ACHN (cell line): ENCODE measurements at regions not wholly inside any gene's neighbourhood (a gene's known extent, or its start where the extent isn't known, plus 50 kb on each side); places are given as distances from the start of the nearest gene placed in this dataset.

Source experiments
- DNase-seq: peaks from one replicate; pipeline ENCODE4 v3.0.0-alpha.2; 2015
- in situ Hi-C: cut with HindIII; loops from 2 replicates; pipeline ENCODE4 v1.10.0; 2017; ENCODE audit warnings: low sequenced_read_pairs, low pct_ligation_motif_present, low pct_unique_long_range_greater_than_20kb

- DNase-seq: no peak
- in situ Hi-C loops: no loop called here
Measured at GRCh38 chr11:97247601-97248000, 857.8 kb downstream of the JRKL start.

- in situ Hi-C loops: no loop called here
- no peak for DNase-seq
Measured at GRCh38 chr11:97254790-97255189, 865.0 kb downstream of the JRKL start.

GRCh38 chr11:97259434-97259833 lies 869.6 kb downstream of the JRKL start:
- in situ Hi-C loops: no loop called here
- no peak for DNase-seq

DNA sequence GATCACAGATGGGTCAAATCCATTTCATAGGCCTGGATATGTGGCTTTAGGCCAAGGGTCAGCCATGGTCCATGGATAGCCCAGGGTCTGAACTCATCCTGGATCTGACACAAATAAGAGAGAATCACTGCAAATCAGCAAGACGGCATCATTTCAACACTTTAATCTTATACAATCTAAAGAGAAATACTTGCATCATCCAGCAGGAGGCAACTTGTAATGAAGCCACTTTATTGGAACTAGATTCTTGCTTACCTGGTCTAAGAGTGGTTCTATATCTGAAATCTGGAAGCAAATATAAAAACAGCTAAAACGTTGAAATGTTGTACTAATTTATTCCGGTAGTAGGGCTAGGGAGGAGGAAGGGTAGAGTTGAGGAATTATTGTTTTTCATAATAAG lies 870.1 kb downstream of the JRKL start:
- no peak for DNase-seq
- in situ Hi-C loops: no loop called here

GRCh38 chr11:97263183-97263858 lies 873.5 kb downstream of the JRKL start:
- in situ Hi-C loops: no loop called here
- no peak for DNase-seq

DNA sequence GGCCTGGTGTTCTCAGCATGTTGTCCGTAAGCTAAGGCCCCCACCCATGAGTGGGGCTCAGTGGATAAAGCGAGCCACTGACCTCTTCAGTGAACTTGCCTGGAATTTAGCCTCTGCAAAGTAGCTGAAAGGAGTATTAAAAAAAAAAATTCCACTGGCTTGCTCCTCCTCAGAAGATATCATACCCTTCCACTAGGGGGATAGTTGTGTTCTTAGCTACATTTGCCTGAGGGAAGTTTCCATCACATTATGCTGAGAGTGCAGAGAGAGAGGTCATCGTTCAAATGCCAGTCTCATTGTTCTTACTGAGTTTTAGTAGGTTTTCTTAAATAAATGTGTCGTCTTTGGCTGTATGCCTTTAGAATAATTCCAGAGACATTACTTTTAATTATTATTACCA lies 879.7 kb downstream of the JRKL start:
- peak; percentile 33 for DNase-seq
- in situ Hi-C loops: no loop called here

- no peak for DNase-seq
- in situ Hi-C loops: no loop called here
Measured at GRCh38 chr11:97279341-97279740, 889.5 kb downstream of the JRKL start.

- no peak for DNase-seq
- in situ Hi-C loops: no loop called here
Measured at GRCh38 chr11:97280347-97280746, 890.5 kb downstream of the JRKL start.

- no peak for DNase-seq
- in situ Hi-C loops: no loop called here
Measured at GRCh38 chr11:97289823-97290222, 900.0 kb downstream of the JRKL start.

DNA sequence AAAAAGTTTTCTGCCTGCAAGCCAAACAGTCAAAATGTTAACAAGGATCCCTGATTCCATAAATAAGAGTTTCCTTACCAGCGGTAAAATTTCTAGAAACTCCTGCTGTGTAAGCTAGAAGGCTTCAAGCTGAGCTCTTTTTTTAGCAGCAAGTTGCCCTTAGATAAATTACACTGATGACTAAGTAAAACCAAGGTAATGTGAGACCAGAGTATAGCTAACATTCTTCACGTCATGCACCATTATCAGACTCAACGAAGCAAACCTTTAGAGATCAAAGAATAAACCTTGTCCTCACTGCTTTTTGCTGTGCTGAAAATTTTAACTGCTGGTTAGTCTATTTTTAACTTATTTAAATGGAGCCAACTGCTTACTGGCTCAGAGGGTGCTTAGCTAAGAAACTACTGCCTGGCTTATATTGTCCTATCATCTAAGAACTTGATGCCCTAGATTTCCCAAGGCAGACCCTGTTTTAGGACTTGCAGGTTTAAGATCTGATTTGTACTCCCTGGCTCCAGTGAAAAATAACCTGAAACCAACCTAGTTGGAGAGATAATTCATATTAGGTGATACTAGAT lies 900.7 kb downstream of the JRKL start:
- in situ Hi-C loops: no loop called here

DNA sequence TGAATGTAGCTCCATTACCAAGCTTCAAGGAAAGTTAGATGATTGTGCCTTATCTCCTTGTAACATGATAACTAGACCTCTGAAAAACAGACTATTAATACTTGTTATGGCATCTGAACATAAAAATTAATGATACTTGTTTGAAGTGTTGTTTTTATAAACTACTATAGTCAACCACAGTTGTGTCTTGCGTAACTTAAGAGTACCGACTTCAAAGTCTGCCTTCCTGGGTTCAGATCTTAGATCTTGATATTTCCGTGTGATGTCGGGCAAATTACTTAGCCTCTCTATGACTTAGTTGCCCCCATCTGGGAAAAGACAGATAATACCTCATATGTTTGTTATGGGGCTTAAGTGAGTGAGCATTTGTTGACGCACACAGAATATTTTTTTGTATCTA lies 906.5 kb downstream of the JRKL start:
- DNase-seq: no peak
- in situ Hi-C loops: no loop called here

More for the DNA sequence above, 900.7 kb downstream of the JRKL start:
- no peak for DNase-seq

- no peak for DNase-seq
- in situ Hi-C loops: no loop called here
Measured at GRCh38 chr11:97309291-97309690, 919.5 kb downstream of the JRKL start.

GRCh38 chr11:97325693-97326092 lies 935.9 kb downstream of the JRKL start:
- DNase-seq: no peak
- in situ Hi-C loops: no loop called here

DNA sequence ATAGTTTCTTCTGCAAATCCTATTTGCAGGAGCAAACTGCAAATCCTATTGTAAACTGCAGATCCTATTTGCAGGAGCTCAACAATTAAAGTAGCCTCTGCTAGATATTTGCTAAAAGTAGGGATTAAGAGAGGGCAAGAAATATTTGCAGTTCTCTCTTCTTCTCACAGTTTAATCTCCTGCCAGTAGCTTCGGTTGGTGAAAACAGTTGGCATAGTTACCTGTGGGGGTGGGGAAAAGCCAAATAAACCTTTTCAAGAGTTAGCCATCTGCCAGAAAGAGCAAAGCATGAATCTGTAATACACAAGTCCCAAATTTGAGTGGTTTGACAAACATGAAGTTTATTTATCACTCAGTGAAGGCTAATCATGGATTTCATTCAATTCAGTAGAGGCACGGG lies 942.5 kb downstream of the JRKL start:
- in situ Hi-C loops: no loop called here
- no peak for DNase-seq

- no peak for DNase-seq
- in situ Hi-C loops: no loop called here
Measured at GRCh38 chr11:97336064-97336463, 946.3 kb downstream of the JRKL start.

GRCh38 chr11:97345032-97345431 lies 955.2 kb downstream of the JRKL start:
- DNase-seq: no peak
- in situ Hi-C loops: no loop called here

- in situ Hi-C loops: no loop called here
- no peak for DNase-seq
Measured at GRCh38 chr11:97349201-97349600, 959.4 kb downstream of the JRKL start.

DNA sequence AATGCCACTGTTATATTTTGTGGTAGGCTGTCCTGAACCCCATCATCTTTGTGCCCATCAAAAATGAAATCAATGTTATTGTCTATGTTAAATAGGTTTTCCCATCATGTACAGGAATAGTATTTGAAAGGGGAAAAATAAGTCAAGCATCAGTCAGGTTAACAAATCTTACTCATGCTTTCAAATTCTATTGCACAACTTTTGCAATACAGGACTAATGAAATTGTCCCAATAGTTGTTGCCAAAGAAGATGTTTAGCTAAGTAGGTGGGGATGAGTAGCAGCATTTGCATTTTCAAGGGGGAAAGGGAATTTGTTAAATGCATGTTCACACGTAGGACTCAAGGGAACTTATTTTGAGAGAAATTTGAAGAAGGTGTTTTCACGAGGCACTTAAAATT lies 962.1 kb downstream of the JRKL start:
- in situ Hi-C loops: no loop called here
- no peak for DNase-seq

GRCh38 chr11:97354026-97354425 lies 964.2 kb downstream of the JRKL start:
- in situ Hi-C loops: no loop called here
- no peak for DNase-seq

DNA sequence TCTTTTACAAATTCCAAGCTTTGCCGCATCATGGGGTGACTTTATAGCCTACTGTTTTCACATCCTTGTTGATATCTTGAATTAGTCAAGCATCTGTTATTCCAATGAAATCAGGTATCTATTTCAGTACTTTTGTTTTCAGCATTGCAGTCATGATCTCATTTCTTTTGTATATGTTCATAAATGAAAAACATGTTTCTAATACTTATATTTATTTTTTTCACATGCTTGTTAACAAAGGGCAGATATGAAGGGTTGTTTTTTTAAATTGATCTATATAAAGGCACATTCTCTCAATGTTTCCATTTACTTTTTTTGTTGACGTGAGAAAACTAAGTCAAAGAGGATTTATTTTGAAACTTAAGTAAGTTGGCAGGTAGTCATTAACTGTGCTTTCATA lies 964.8 kb downstream of the JRKL start:
- DNase-seq: no peak
- in situ Hi-C loops: no loop called here

DNA sequence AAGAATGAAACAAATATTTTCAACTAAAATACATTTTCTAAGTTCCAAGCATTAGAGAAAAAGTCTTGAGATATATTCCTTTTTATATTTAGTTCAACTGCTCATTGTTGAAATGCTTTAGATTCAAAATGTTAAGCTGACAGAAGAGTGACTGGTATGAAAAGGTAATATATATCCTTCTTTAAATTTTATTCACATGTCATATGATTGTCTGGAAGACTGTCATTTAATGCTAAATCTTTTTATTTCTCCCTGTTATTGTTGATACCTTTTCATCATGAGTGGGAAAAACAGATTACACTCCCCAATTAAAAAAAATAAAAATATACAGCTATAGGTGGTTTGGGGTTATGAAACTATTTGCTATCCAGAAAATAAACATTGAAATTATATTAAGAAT lies 965.4 kb downstream of the JRKL start:
- in situ Hi-C loops: no loop called here
- no peak for DNase-seq
